ENCODE measurements at regions not wholly inside any gene's neighbourhood (a gene's known extent, or its start where the extent isn't known, plus 50 kb on each side); places are given as distances from the start of the nearest gene placed in this dataset.
A peak's percentile ranks its signal among the peaks of the same experiment; 100 is the strongest.

DNA sequence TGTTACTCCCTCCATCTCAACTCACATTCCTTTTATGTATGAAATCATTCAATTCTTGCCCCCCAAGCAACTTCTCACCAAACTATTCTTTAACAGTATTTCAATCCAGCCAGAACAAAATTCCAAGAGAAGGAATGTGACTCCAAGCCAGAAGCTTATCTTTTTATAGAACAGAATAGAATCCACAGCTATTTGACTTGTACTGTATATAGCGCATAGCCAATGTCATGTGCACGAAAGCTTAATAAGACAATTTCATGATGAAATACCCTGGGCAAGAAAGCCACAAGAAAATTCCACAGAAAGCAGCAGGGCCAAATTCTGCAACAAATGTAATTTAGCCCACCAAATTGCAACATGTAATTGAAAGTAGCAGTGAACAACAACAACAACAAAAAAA, 127.6 kb upstream of the UBE2E2 start:
- intact Hi-C loops (cut with DNase I), result no loop called here
- ATAC-seq, result peak in 1 of 2 donors; percentile 58
- no peak overlapping the region for H3K4me3 ChIP-seq (ENCODE audit: low read length)
- no peak for DNase-seq
- WGBS, result 34% methylated on average over 2 of the region's 2 CpGs
- no peak overlapping the region for H3K27ac ChIP-seq (ENCODE audit: low read length)
- H3K27me3 ChIP-seq (ENCODE audit: control insufficient read depth, insufficient read depth), result no peaks in the 10 kb centered on the region
- no peaks in the 10 kb centered on the region for H3K4me1 ChIP-seq (ENCODE audit: control insufficient read depth, insufficient read depth, low read length)
- H3K9me3 ChIP-seq (ENCODE audit: control insufficient read depth, low read length), result no peaks in the 10 kb centered on the region

DNA sequence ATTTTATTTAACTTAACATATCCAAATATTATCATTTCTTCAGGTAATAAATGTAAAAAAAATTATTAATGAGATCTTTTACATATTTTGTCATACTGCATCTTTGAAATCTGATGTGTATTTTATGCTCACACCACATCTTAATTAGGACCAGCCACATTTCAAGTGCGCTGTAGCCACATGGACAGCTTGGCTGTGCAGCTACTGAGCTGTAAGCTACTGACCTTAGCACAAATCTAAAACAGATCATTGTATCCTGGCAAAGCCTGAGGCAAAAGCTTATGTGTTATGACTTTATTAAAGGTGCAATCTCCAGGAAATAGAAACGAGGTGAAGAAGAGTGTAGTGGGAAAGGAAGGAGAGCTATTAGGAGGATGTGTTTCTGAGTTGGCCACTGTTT, 126.7 kb upstream of the UBE2E2 start:
- ATAC-seq, result no peak
- H3K27me3 ChIP-seq (ENCODE audit: control insufficient read depth, insufficient read depth), result no peaks in the 10 kb centered on the region
- 79% methylated on average over 2 of the region's 2 CpGs for WGBS

DNA sequence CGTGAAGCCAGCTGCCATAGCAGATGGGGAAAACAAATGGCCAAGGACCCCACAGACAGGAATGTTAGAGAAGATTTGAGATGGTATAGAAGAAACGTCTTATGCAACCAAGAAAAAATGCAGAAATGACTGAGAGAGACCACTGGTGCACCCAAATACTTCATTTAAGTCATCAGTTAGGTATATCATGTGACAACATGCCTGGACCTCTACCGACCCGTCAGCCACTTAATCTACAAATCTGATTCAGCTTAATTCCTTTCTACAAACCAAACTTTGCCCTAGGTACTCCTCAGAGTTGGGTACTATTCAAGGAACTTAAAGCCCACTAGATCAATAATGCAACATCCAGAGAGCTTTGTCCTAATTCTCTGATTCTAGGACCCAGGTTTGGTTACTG, 126.0 kb upstream of the UBE2E2 start:
- no peak for DNase-seq
- no peaks in the 10 kb centered on the region for H3K4me1 ChIP-seq (ENCODE audit: control insufficient read depth, insufficient read depth, low read length)
- no peak overlapping the region for H3K4me3 ChIP-seq (ENCODE audit: low read length)
- no peak for ATAC-seq
- no peaks in the 10 kb centered on the region for H3K9me3 ChIP-seq (ENCODE audit: control insufficient read depth, low read length)
- intact Hi-C loops (cut with DNase I), result no loop called here
- no peaks in the 10 kb centered on the region for H3K27me3 ChIP-seq (ENCODE audit: control insufficient read depth, insufficient read depth)
- WGBS, result 92% methylated on average over 4 of the region's 4 CpGs
- no peak overlapping the region for H3K27ac ChIP-seq (ENCODE audit: low read length)

More for the DNA sequence above, 126.7 kb upstream of the UBE2E2 start:
- H3K27ac ChIP-seq (ENCODE audit: low read length), result no peak overlapping the region
- H3K4me3 ChIP-seq (ENCODE audit: low read length), result no peak overlapping the region
- no peaks in the 10 kb centered on the region for H3K4me1 ChIP-seq (ENCODE audit: control insufficient read depth, insufficient read depth, low read length)
- no peaks in the 10 kb centered on the region for H3K9me3 ChIP-seq (ENCODE audit: control insufficient read depth, low read length)
- DNase-seq, result no peak
- intact Hi-C loops (cut with DNase I), result no loop called here

DNA sequence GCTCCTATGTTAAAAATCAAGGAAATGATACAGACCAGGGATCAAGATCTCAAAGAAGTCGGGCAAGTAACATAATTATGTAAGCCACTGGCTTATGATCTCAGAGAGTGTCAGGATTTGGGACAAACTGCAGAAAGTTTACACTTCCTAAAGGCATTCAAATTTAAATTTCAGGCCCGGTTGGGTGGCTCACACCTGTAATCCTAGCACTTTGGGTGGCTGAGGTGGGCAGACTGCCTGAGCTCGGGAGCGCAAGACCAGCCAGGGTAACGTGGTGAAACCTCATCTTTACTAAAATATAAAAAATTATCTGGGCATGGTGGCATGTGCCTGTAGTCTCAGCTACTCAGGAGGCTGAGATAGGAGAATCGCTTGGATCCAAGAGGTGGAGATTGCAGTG, 124.4 kb upstream of the UBE2E2 start:
- DNase-seq, result no peak
- no peak for ATAC-seq
- Histone ChIP-seq H3K27ac (ENCODE audit: low read length) (no peak overlapping the region), H3K27me3 (ENCODE audit: control insufficient read depth, insufficient read depth) (no peaks in the 10 kb centered on the region), H3K4me1 (ENCODE audit: control insufficient read depth, insufficient read depth, low read length) (no peaks in the 10 kb centered on the region), H3K9me3 (ENCODE audit: control insufficient read depth, low read length) (no peaks in the 10 kb centered on the region), H3K4me3 (ENCODE audit: low read length) (no peak overlapping the region)
- 72% methylated on average over 6 of the region's 6 CpGs for WGBS
- intact Hi-C loops (cut with DNase I), result no loop called here

GRCh38 chr3:23079976-23080375, 123.2 kb upstream of the UBE2E2 start:
- intact Hi-C loops (cut with DNase I), result no loop called here
- H3K27me3 ChIP-seq (ENCODE audit: control insufficient read depth, insufficient read depth), result no peaks in the 10 kb centered on the region
- 44% methylated on average over 7 of the region's 7 CpGs for WGBS
- no peaks in the 10 kb centered on the region for H3K9me3 ChIP-seq (ENCODE audit: control insufficient read depth, low read length)
- H3K4me3 ChIP-seq (ENCODE audit: low read length), result no peak overlapping the region
- no peaks in the 10 kb centered on the region for H3K4me1 ChIP-seq (ENCODE audit: control insufficient read depth, insufficient read depth, low read length)
- DNase-seq (no peak), ATAC-seq (peak in 1 of 2 donors; percentile 16)
- no peak overlapping the region for H3K27ac ChIP-seq (ENCODE audit: low read length)

DNA sequence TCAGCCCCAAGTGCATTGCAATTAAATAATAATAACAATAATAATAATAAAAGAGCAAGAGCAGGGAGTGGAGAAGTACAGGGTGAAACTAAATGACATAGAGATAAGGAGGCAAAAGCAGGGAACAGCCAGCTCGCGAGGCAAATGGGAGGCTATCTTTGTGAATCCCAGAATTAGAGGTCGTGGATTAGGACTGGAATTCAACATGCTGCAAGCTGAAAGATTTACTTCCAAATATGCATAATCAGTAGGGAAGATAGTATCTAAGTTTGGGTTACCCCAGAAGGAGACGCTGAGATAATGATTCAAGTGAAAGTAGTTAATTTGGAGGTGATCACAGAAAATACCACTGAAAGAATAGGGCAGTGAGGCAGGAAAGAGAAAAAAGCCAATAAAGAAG, 119.4 kb upstream of the UBE2E2 start:
- WGBS, result 74% methylated on average over 4 of the region's 4 CpGs
- intact Hi-C loops (cut with DNase I), result no loop called here
- no peaks in the 10 kb centered on the region for H3K4me1 ChIP-seq (ENCODE audit: control insufficient read depth, insufficient read depth, low read length)
- H3K9me3 ChIP-seq (ENCODE audit: control insufficient read depth, low read length), result no peaks in the 10 kb centered on the region
- no peak overlapping the region for H3K4me3 ChIP-seq (ENCODE audit: low read length)
- no peaks in the 10 kb centered on the region for H3K27me3 ChIP-seq (ENCODE audit: control insufficient read depth, insufficient read depth)
- ATAC-seq (no peak), DNase-seq (no peak)
- no peak overlapping the region for H3K27ac ChIP-seq (ENCODE audit: low read length)

GRCh38 chr3:23084367-23084766, 118.8 kb upstream of the UBE2E2 start:
- Histone ChIP-seq H3K27me3 (ENCODE audit: control insufficient read depth, insufficient read depth) (no peaks in the 10 kb centered on the region), H3K27ac (ENCODE audit: low read length) (no peak overlapping the region), H3K4me1 (ENCODE audit: control insufficient read depth, insufficient read depth, low read length) (no peaks in the 10 kb centered on the region), H3K9me3 (ENCODE audit: control insufficient read depth, low read length) (no peaks in the 10 kb centered on the region), H3K4me3 (ENCODE audit: low read length) (no peak overlapping the region)
- ATAC-seq, result no peak
- intact Hi-C loops (cut with DNase I), result no loop called here
- no peak for DNase-seq

- H3K9me3 ChIP-seq (ENCODE audit: control insufficient read depth, low read length), result no peaks in the 10 kb centered on the region
- ATAC-seq (no peak), DNase-seq (no peak)
- intact Hi-C loops (cut with DNase I), result no loop called here
- WGBS, result 62% methylated on average over 1 of the region's 1 CpG
- H3K4me3 ChIP-seq (ENCODE audit: low read length), result no peak overlapping the region
- no peaks in the 10 kb centered on the region for H3K27me3 ChIP-seq (ENCODE audit: control insufficient read depth, insufficient read depth)
- no peaks in the 10 kb centered on the region for H3K4me1 ChIP-seq (ENCODE audit: control insufficient read depth, insufficient read depth, low read length)
- no peak overlapping the region for H3K27ac ChIP-seq (ENCODE audit: low read length)
These were observed 117.9 kb upstream of the UBE2E2 start for GRCh38 chr3:23085261-23085660.

DNA sequence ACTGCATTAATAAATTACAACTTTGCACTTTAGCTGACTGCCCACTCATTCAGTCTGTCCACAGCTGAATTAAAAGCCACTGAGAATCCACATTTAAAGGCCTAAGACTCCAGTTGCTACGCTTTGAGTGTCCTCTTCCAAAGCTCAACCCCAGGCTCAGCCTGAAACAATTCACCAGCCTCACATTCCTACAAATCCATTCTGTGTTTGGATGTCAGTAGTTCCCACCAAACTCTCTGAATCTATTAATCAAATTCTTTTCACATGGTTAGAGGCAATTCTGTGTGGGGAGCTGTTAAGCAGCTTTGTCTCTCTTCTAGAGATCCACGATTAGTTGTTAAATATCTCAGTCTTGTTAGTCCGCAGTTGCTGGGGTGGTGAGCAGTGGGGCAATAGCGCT, 116.8 kb upstream of the UBE2E2 start:
- Histone ChIP-seq H3K4me3 (ENCODE audit: low read length) (no peak overlapping the region), H3K9me3 (ENCODE audit: control insufficient read depth, low read length) (no peaks in the 10 kb centered on the region), H3K27me3 (ENCODE audit: control insufficient read depth, insufficient read depth) (no peaks in the 10 kb centered on the region), H3K4me1 (ENCODE audit: control insufficient read depth, insufficient read depth, low read length) (no peaks in the 10 kb centered on the region), H3K27ac (ENCODE audit: low read length) (no peak overlapping the region)
- intact Hi-C loops (cut with DNase I), result no loop called here
- DNase-seq (no peak), ATAC-seq (no peak)
- 93% methylated on average over 4 of the region's 4 CpGs for whole genome bisulfite sequencing

DNA sequence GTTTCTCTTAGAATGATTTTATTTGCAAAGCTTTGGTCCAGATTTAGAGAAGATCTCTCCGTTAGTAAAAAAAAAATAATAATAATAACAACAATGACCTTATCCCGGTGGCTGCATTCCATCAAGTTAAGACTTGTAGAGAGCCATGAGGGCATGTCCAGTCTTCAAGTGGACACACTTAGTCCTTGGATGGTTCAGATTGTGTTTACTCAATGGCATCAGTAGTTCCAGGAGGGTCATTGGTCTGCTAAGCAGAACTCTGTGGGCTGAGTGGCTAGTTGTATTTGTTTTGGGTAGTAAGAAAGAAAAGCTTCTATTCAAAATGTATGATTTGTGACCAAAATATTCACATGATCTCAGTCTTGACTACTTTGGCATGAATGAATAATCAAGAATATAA, 116.3 kb upstream of the UBE2E2 start:
- 78% methylated on average over 2 of the region's 2 CpGs for WGBS
- no peak overlapping the region for H3K27ac ChIP-seq (ENCODE audit: low read length)
- H3K4me3 ChIP-seq (ENCODE audit: low read length), result no peak overlapping the region
- H3K9me3 ChIP-seq (ENCODE audit: control insufficient read depth, low read length), result no peaks in the 10 kb centered on the region
- H3K4me1 ChIP-seq (ENCODE audit: control insufficient read depth, insufficient read depth, low read length), result no peaks in the 10 kb centered on the region
- H3K27me3 ChIP-seq (ENCODE audit: control insufficient read depth, insufficient read depth), result no peaks in the 10 kb centered on the region
- intact Hi-C loops (cut with DNase I), result no loop called here
- DNase-seq, result no peak
- ATAC-seq, result no peak

DNA sequence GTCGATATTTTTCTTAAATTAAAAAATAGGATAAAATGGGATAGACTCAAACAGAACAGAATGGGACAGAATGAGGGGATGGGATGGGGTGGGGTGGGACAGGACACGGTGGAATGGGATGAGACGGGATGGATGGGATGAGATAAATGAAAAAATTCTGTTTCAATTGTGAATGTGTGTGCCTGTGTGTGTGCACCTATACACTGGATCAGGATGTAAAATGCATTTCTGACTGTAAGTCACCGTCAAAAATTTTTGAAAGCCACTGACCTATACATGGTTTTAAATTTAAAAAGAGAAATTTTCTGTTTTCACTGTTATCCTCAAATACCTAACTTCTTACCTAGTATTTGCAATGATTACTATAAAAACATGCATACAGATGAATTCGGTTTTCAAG, 108.7 kb upstream of the UBE2E2 start:
- intact Hi-C loops (cut with DNase I), result no loop called here
- DNase-seq (no peak), ATAC-seq (no peak)
- no peak overlapping the region for H3K4me3 ChIP-seq (ENCODE audit: low read length)
- H3K4me1 ChIP-seq (ENCODE audit: control insufficient read depth, insufficient read depth, low read length), result no peaks in the 10 kb centered on the region
- no peak overlapping the region for H3K27ac ChIP-seq (ENCODE audit: low read length)
- H3K27me3 ChIP-seq (ENCODE audit: control insufficient read depth, insufficient read depth), result no peaks in the 10 kb centered on the region
- 87% methylated on average over 5 of the region's 5 CpGs for WGBS
- H3K9me3 ChIP-seq (ENCODE audit: control insufficient read depth, low read length), result no peaks in the 10 kb centered on the region

- Histone ChIP-seq H3K9me3 (ENCODE audit: control insufficient read depth, low read length) (no peaks in the 10 kb centered on the region), H3K4me3 (ENCODE audit: low read length) (no peak overlapping the region), H3K27me3 (ENCODE audit: control insufficient read depth, insufficient read depth) (no peaks in the 10 kb centered on the region), H3K27ac (ENCODE audit: low read length) (no peak overlapping the region), H3K4me1 (ENCODE audit: control insufficient read depth, insufficient read depth, low read length) (no peaks in the 10 kb centered on the region)
- DNase-seq (no peak), ATAC-seq (no peak)
- WGBS, result 94% methylated on average over 4 of the region's 4 CpGs
- intact Hi-C loops (cut with DNase I), result no loop called here
These were observed 108.2 kb upstream of the UBE2E2 start for GRCh38 chr3:23094890-23095462.

All from right cardiac atrium (tissue), 5 donors.